IPS DF 4.7 (cell line): ENCODE measurements at regions not wholly inside any gene's neighbourhood (a gene's known extent, or its start where the extent isn't known, plus 50 kb on each side); places are given as distances from the start of the nearest gene placed in this dataset.
"Not testable (repeated sequence)": the region's sequence is repeated elsewhere in the genome, so short reads cannot be mapped to it uniquely, and the experiment has no call there.

ENCODE experiments used
- DNase-seq: peaks from one replicate; pipeline ENCODE4 v3.0.0-alpha.2; 2013; ENCODE audit warnings: low spot score; ENCODE audit errors: extremely low read depth

GRCh38 chr15:24733659-24734058 lies 58.1 kb downstream of the NPAP1 start:
- no peak for DNase-seq

GRCh38 chr15:24734396-24734795 lies 58.8 kb downstream of the NPAP1 start:
- DNase-seq, result no peak

- DNase-seq, result no peak
These were observed 69.7 kb downstream of the NPAP1 start for GRCh38 chr15:24745290-24745689.

- no peak for DNase-seq
These were observed 70.5 kb downstream of the NPAP1 start for GRCh38 chr15:24746094-24746493.

GRCh38 chr15:24747376-24747775 lies 71.8 kb downstream of the NPAP1 start:
- DNase-seq, result no peak

GRCh38 chr15:24748812-24749439 lies 73.4 kb downstream of the NPAP1 start:
- no peak for DNase-seq

GRCh38 chr15:24752354-24752753 lies 76.8 kb downstream of the NPAP1 start:
- no peak for DNase-seq

- DNase-seq, result no peak
These were observed 80.5 kb downstream of the NPAP1 start for GRCh38 chr15:24756101-24756500.

- no peak for DNase-seq
These were observed 84.5 kb downstream of the NPAP1 start for GRCh38 chr15:24760066-24760465.

- no peak for DNase-seq
These were observed 86.2 kb downstream of the NPAP1 start for GRCh38 chr15:24761704-24762302.

GRCh38 chr15:24763891-24764290 lies 88.3 kb downstream of the NPAP1 start:
- DNase-seq, result no peak

- no peak for DNase-seq
These were observed 89.0 kb downstream of the NPAP1 start for GRCh38 chr15:24764375-24765171.

- DNase-seq, result no peak
These were observed 91.0 kb downstream of the NPAP1 start for GRCh38 chr15:24766511-24767133.

GRCh38 chr15:24772266-24772665 lies 96.7 kb downstream of the NPAP1 start:
- no peak for DNase-seq

GRCh38 chr15:24772686-24773373 lies 97.3 kb downstream of the NPAP1 start:
- peak; percentile 46 for DNase-seq

GRCh38 chr15:24777307-24777706 lies 101.7 kb downstream of the NPAP1 start:
- DNase-seq, result no peak

GRCh38 chr15:24784506-24784905 lies 108.9 kb downstream of the NPAP1 start:
- no peak for DNase-seq

- no peak for DNase-seq
These were observed 110.8 kb downstream of the NPAP1 start for GRCh38 chr15:24786347-24786746.

- DNase-seq, result not testable (repeated sequence)
These were observed 127.0 kb downstream of the NPAP1 start for GRCh38 chr15:24802624-24803023.

- no peak for DNase-seq
These were observed 135.1 kb upstream of the SNRPN start for GRCh38 chr15:24819680-24820079.

- DNase-seq, result peak; percentile 89
These were observed 131.3 kb upstream of the SNRPN start for GRCh38 chr15:24823473-24823872.

- no peak for DNase-seq
These were observed 122.5 kb upstream of the SNRPN start for GRCh38 chr15:24832282-24832681.
